Vagina (tissue), 2 donors: ENCODE measurements at regions not wholly inside any gene's neighbourhood (a gene's known extent, or its start where the extent isn't known, plus 50 kb on each side); places are given as distances from the start of the nearest gene placed in this dataset.

Source experiments
- DNase-seq, 2 donors: peaks; one replicate each; pipeline ENCODE4 v3.0.0-alpha.2; 2017; ENCODE audit errors: extremely low spot score in 2 of 2
- H3K27ac ChIP-seq: fragments of 200-600 bp; sonication (generic); one replicate; pipeline ENCODE4 v1.5.1; 2019
- H3K27me3 ChIP-seq: fragments of 200-600 bp; sonication (generic); one replicate; pipeline ENCODE4 v1.5.1; 2019
- H3K36me3 ChIP-seq, 2 donors: fragments of 200-600 bp; sonication (generic); one replicate each; pipeline ENCODE4 v1.5.1; 2017 to 2019
- H3K4me1 ChIP-seq: fragments of 200-600 bp; sonication (generic); one replicate; pipeline ENCODE4 v1.5.1; 2019
- H3K4me3 ChIP-seq, 2 donors: fragments of 200-600 bp; sonication (generic); 1 replicate in 1 of 2; 2 replicates in 1 of 2; pipeline ENCODE4 v1.5.1; 2016 to 2019
- H3K9me3 ChIP-seq: fragments of 200-600 bp; sonication (generic); one replicate; pipeline ENCODE4 v1.5.1; 2019
- CTCF ChIP-seq, 3 experiments: fragments of 450-650 bp in 2 of 3; fragments of 200-600 bp in 1 of 3; sonication (generic) in 1 of 3; IDR thresholded peaks; one replicate each; pipeline ENCODE4 v1.5.1; 2017 to 2019; ENCODE audit warnings: antibody characterized with exemption in 3 of 3, mild to moderate bottlenecking in 2 of 3, moderate library complexity in 2 of 3
- POLR2A ChIP-seq, 2 donors: fragments of 450-650 bp; IDR thresholded peaks; one replicate each; pipeline ENCODE4 v1.6.1; 2017; ENCODE audit warnings: antibody characterized with exemption in 2 of 2, mild to moderate bottlenecking in 2 of 2, moderate library complexity in 2 of 2
- POLR2AphosphoS5 ChIP-seq, 2 donors: sonication (generic); formaldehyde crosslinking; IDR thresholded peaks; one replicate each; pipeline ENCODE4 v1.9.0; 2017; ENCODE audit warnings: antibody characterized with exemption in 2 of 2, mild to moderate bottlenecking in 2 of 2, low read depth in 1 of 2; ENCODE audit not compliant: insufficient read depth in 1 of 2
- intact Hi-C: fragments of 100-400 bp; cut with DNase I; formaldehyde crosslinking; loops from one replicate; pipeline ENCODE4 v1.15.1; 2023

DNA sequence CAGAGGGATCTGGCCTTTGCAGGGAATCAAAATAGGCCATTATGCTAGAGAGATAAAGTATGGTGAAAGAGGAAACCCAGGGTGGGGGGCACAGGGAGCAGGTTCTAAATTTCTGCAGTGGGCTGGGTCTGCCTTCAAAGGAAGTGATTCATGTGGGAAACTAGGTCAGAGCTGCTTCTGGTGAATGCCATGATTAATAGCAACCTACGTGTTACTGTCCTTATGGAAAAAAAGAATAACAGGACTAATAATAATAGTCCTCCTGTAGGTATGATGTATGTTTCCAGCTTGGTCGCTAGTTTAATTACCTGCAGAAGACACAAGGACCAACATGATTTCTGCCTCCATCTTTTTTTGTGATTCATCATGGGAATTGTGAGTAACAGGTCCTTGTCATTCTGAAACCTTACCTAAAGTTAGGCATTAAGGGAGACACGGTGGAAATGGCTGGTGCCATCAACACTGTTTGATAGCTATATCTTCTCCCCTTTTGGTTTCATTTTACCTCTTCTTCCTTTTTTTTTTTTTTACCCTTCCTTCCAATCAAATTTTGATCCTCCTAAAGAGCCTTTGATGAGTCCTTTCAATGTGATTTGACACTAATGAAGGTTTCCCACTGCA, 180.4 kb downstream of the CPEB2 start:
- H3K36me3 ChIP-seq = no peaks in the 10 kb centered on the region
- H3K4me3 ChIP-seq = no peak overlapping the region
- H3K9me3 ChIP-seq = no peaks in the 10 kb centered on the region
- no peak for DNase-seq
- no peak for TF ChIP-seq POLR2AphosphoS5 (IDR thresholded peaks at IDR 0.05; ENCODE audit: insufficient read depth in 1 of 2, low read depth in 1 of 2)
- TF ChIP-seq CTCF (IDR thresholded peaks at IDR 0.05) = no peak
- no peak for TF ChIP-seq POLR2A (IDR thresholded peaks at IDR 0.05)
- no peaks in the 10 kb centered on the region for H3K27me3 ChIP-seq
- intact Hi-C loops = no loop called here
- no peaks in the 10 kb centered on the region for H3K4me1 ChIP-seq
- H3K27ac ChIP-seq = no peak overlapping the region

DNA sequence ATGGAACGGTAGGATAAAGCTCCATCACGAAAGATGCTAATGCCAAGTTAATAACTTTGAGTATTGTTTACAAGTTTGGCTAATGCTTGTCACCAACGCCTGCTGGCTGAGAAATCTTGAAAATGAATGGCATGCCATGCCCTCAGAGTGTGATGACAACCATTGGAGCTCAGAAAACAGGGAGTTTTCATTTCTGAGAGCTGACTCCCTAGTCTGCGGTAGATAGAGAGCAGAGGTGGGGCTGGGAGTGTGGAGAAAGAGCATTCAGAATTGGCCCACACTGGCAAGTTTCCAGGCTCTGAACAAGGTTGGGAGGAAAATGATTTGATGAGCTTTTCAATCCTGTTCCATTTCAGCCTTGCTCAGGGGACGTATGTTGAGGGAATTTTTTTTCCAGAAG, 183.9 kb downstream of the CPEB2 start:
- Histone ChIP-seq H3K4me3 (no peak overlapping the region), H3K27ac (no peak overlapping the region), H3K36me3 (no peaks in the 10 kb centered on the region), H3K27me3 (no peaks in the 10 kb centered on the region), H3K4me1 (no peaks in the 10 kb centered on the region), H3K9me3 (no peaks in the 10 kb centered on the region)
- DNase-seq = no peak
- TF ChIP-seq POLR2A (IDR thresholded peaks at IDR 0.05) (no peak), CTCF (IDR thresholded peaks at IDR 0.05) (no peak), POLR2AphosphoS5 (IDR thresholded peaks at IDR 0.05; ENCODE audit: insufficient read depth in 1 of 2, low read depth in 1 of 2) (no peak)
- intact Hi-C loops = no loop called here

- Histone ChIP-seq H3K27me3 (no peaks in the 10 kb centered on the region), H3K27ac (no peak overlapping the region), H3K36me3 (no peaks in the 10 kb centered on the region), H3K4me3 (no peak overlapping the region), H3K4me1 (no peaks in the 10 kb centered on the region), H3K9me3 (no peaks in the 10 kb centered on the region)
- no peak for DNase-seq
- intact Hi-C loops = no loop called here
- no peak for TF ChIP-seq POLR2AphosphoS5 (IDR thresholded peaks at IDR 0.05; ENCODE audit: insufficient read depth in 1 of 2, low read depth in 1 of 2)
- no peak for TF ChIP-seq POLR2A (IDR thresholded peaks at IDR 0.05)
- no peak for TF ChIP-seq CTCF (IDR thresholded peaks at IDR 0.05)
These were observed 184.5 kb downstream of the CPEB2 start for GRCh38 chr4:15186806-15187205.

DNA sequence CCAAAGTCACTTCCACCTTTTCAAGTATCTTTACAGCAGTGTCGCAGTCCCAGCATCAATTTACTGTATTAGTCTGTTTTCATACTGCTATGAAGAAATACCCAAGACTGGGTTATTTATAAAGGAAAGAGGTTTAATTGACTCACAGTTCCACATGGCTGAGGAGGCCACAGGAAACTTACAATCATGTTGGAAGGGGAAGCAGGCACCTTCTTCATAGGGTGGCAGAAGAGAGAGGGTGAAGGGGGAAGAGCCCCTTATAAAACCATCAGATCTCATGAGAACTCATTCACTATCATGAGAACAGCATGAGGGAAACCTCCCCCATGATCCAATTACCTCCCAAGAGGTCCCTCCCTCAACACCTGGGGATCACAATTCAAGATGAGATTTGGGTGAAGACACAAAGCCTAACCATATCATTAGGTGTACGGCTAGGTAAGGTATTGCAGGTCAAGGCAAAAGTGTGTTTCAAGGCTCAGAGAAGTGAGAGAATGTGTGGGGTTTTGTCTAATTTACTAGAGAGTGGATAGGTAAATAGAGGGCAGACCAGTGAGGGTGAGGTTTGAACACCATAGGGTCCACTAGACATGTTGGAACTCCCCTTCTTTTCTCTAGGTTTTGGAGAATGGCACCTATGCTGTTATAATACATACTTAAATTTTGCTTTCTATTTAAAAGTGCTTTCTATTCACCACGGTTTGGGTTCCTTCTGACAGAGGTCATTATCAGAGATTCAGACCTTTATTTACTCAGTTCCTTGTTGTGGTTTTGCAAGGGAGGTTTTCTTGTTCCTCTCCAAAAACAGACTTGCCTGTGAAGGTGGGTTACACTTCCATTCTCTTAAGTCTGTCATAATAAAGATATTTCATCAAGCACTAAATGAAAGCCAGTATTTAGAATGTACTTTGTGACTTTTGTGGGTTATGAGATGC, 186.6 kb downstream of the CPEB2 start:
- intact Hi-C loops = no loop called here
- Histone ChIP-seq H3K4me3 (no peak overlapping the region), H3K27ac (no peak overlapping the region), H3K9me3 (no peaks in the 10 kb centered on the region), H3K4me1 (no peaks in the 10 kb centered on the region), H3K27me3 (no peaks in the 10 kb centered on the region), H3K36me3 (no peaks in the 10 kb centered on the region)
- DNase-seq = no peak
- TF ChIP-seq POLR2A (IDR thresholded peaks at IDR 0.05) = no peak
- TF ChIP-seq CTCF (IDR thresholded peaks at IDR 0.05) = no peak
- TF ChIP-seq POLR2AphosphoS5 (IDR thresholded peaks at IDR 0.05; ENCODE audit: insufficient read depth in 1 of 2, low read depth in 1 of 2) = no peak

DNA sequence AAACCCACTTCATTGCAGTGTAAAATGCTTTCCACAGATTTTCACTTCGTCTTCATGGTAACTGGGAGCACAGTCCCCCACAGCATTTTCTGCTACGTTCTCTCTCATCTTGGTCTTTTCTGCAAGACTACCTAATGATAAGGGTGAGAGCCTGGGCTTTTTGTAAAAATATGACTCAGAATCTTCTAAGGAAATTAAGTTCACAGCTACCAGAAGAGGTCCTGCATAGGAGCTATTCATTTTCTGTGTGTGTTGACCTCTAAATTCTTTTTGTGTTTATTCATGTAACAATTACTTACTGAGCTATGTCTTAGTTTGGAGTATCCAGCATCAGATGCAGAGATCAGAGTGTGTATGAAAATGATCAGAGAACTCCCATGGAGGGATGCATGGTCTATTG, 192.2 kb downstream of the CPEB2 start:
- TF ChIP-seq POLR2AphosphoS5 (IDR thresholded peaks at IDR 0.05; ENCODE audit: insufficient read depth in 1 of 2, low read depth in 1 of 2) (no peak), CTCF (IDR thresholded peaks at IDR 0.05) (no peak), POLR2A (IDR thresholded peaks at IDR 0.05) (no peak)
- H3K36me3 ChIP-seq = no peaks in the 10 kb centered on the region
- H3K4me1 ChIP-seq = peaks cover 9% of the 10 kb centered on the region
- intact Hi-C loops = no loop called here
- no peaks in the 10 kb centered on the region for H3K9me3 ChIP-seq
- no peak overlapping the region for H3K4me3 ChIP-seq
- no peaks in the 10 kb centered on the region for H3K27me3 ChIP-seq
- H3K27ac ChIP-seq = no peak overlapping the region
- DNase-seq = no peak
